Upper lobe of right lung (tissue), 1 donor: ENCODE measurements at regions not wholly inside any gene's neighbourhood (a gene's known extent, or its start where the extent isn't known, plus 50 kb on each side); places are given as distances from the start of the nearest gene placed in this dataset.

Experiments used
- ATAC-seq: fragments of 200-7000 bp; cut with Tn5 transposase; one replicate; pipeline ENCODE4 v1.9.1; 2020; ENCODE audit warnings: mild to moderate bottlenecking, moderate library complexity
- DNase-seq: peaks from one replicate; pipeline ENCODE4 v3.0.0-alpha.2; 2020
- H3K27ac ChIP-seq: fragments of 200-600 bp; one replicate; pipeline ENCODE4 v1.8.0; 2022
- H3K27me3 ChIP-seq: fragments of 200-600 bp; one replicate; pipeline ENCODE4 v1.8.0; 2022; ENCODE audit warnings: mild to moderate bottlenecking
- H3K36me3 ChIP-seq: fragments of 200-600 bp; one replicate; pipeline ENCODE4 v1.8.0; 2022
- H3K4me1 ChIP-seq: fragments of 200-600 bp; one replicate; pipeline ENCODE4 v1.8.0; 2022
- H3K4me3 ChIP-seq: fragments of 200-600 bp; one replicate; pipeline ENCODE4 v1.8.0; 2022; ENCODE audit warnings: mild to moderate bottlenecking
- H3K9me3 ChIP-seq: fragments of 200-600 bp; one replicate; pipeline ENCODE4 v1.8.0; 2022
- CTCF ChIP-seq: fragments of 200-600 bp; IDR thresholded peaks from one replicate; pipeline ENCODE4 v1.8.0; 2022; ENCODE audit warnings: antibody characterized with exemption
- intact Hi-C: fragments of 100-400 bp; cut with DNase I; formaldehyde crosslinking; loops from one replicate; pipeline ENCODE4 v1.11.0; 2022
- donor health status: DM: no; HTN: yes; CAD: no; lungs with severe emphysema.

DNA sequence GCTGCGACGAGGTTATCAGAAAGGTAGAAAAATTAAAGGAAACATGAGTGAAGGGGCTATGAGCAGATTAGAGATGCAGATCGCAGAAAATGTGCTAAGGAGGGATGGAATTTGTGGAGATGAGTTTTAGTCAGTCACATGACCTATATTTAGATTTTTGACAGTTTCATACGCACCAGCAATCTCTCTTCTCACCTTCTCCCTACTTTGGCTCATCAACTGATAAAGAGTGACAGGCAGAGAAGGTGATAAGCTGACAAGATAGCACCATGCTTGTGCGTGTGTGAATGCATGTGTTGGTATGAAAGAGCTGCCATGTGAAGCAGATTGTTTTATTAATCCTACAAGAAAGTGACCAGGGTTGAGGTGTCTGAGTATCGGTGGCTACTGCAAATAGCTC, 252.6 kb downstream of the RAP2A start:
- Histone ChIP-seq H3K4me1 (no peaks in the 10 kb centered on the region), H3K27ac (no peak overlapping the region), H3K36me3 (no peaks in the 10 kb centered on the region), H3K9me3 (no peaks in the 10 kb centered on the region), H3K27me3 (no peaks in the 10 kb centered on the region), H3K4me3 (no peak overlapping the region)
- TF ChIP-seq CTCF = no peak
- intact Hi-C loops = no loop called here
- DNase-seq (no peak), ATAC-seq (no peak)

DNA sequence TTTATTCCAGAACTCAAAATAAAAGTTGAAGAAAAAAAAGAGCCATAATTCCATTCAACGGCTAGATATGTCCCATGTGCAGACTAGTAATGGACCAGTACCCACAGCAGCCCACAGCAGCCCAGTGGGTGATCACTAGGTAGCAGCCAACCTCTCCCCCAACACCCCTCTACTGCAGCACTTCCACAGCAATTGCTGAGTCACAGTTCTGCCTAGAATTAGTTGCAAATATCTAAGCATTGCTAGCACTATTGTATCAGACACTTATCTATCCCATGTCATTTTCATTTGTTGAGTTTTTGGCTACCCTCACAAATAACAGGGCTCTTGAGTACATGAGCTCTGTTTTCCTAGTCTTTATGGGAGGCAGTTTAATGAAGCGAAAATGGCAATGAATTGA, 258.7 kb downstream of the RAP2A start:
- H3K27me3 ChIP-seq = no peaks in the 10 kb centered on the region
- H3K4me3 ChIP-seq = no peak overlapping the region
- intact Hi-C loops = no loop called here
- ATAC-seq (no peak), DNase-seq (no peak)
- TF ChIP-seq CTCF = no peak
- no peak overlapping the region for H3K27ac ChIP-seq
- H3K36me3 ChIP-seq = no peaks in the 10 kb centered on the region
- no peaks in the 10 kb centered on the region for H3K9me3 ChIP-seq
- no peaks in the 10 kb centered on the region for H3K4me1 ChIP-seq

- no peaks in the 10 kb centered on the region for H3K27me3 ChIP-seq
- H3K4me1 ChIP-seq = no peaks in the 10 kb centered on the region
- H3K4me3 ChIP-seq = no peak overlapping the region
- no peaks in the 10 kb centered on the region for H3K36me3 ChIP-seq
- no peak for DNase-seq
- H3K9me3 ChIP-seq = no peaks in the 10 kb centered on the region
- no peak for TF ChIP-seq CTCF
- ATAC-seq = no peak
- no peak overlapping the region for H3K27ac ChIP-seq
- intact Hi-C loops = no loop called here
These were observed 257.8 kb upstream of the IPO5 start for GRCh38 chr13:97695684-97696083.

GRCh38 chr13:97696921-97697320, 256.6 kb upstream of the IPO5 start:
- intact Hi-C loops = no loop called here
- ATAC-seq (no peak), DNase-seq (no peak)
- TF ChIP-seq CTCF = no peak
- H3K27me3 ChIP-seq = no peaks in the 10 kb centered on the region
- no peaks in the 10 kb centered on the region for H3K36me3 ChIP-seq
- H3K9me3 ChIP-seq = no peaks in the 10 kb centered on the region
- no peaks in the 10 kb centered on the region for H3K4me1 ChIP-seq
- H3K4me3 ChIP-seq = no peak overlapping the region
- H3K27ac ChIP-seq = no peak overlapping the region

GRCh38 chr13:97700306-97700848, 253.1 kb upstream of the IPO5 start:
- TF ChIP-seq CTCF = no peak
- DNase-seq (no peak), ATAC-seq (no peak)
- H3K27me3 ChIP-seq = no peaks in the 10 kb centered on the region
- H3K36me3 ChIP-seq = no peaks in the 10 kb centered on the region
- no peaks in the 10 kb centered on the region for H3K4me1 ChIP-seq
- H3K9me3 ChIP-seq = no peaks in the 10 kb centered on the region
- H3K4me3 ChIP-seq = no peak overlapping the region
- intact Hi-C loops = no loop called here
- H3K27ac ChIP-seq = no peak overlapping the region

DNA sequence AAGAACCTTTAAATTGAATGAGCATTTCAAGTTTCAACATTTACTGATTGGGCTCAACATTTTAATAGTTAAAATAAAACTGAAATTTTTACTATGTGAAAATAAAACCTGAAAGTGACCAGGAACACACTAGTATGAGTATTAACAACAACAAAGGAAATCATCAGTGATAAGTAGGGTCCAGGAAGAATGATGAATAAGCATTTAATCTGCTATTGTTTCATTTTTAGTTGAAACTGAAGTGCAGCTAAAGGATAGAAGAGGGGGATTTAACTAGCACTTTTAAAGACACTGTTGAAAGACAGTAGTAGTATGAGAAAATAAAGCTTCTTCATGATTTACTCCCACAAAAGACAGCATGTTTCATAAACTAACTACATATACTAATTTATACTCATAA, 250.9 kb upstream of the IPO5 start:
- Histone ChIP-seq H3K4me3 (no peak overlapping the region), H3K36me3 (no peaks in the 10 kb centered on the region), H3K27ac (no peak overlapping the region), H3K4me1 (no peaks in the 10 kb centered on the region), H3K9me3 (no peaks in the 10 kb centered on the region), H3K27me3 (no peaks in the 10 kb centered on the region)
- DNase-seq (no peak), ATAC-seq (no peak)
- intact Hi-C loops = no loop called here
- TF ChIP-seq CTCF = no peak
